ENCODE measurements at regions not wholly inside any gene's neighbourhood (a gene's known extent, or its start where the extent isn't known, plus 50 kb on each side); places are given as distances from the start of the nearest gene placed in this dataset.
"Not testable (repeated sequence)": the region's sequence is repeated elsewhere in the genome, so short reads cannot be mapped to it uniquely, and the experiment has no call there.

GRCh38 chr20:19901226-19901625 lies 115.9 kb upstream of the NAA20 start:
- DNase-seq = no peak

- DNase-seq = no peak
Observed at GRCh38 chr20:19903168-19903811, 113.9 kb upstream of the NAA20 start.

GRCh38 chr20:19907326-19908056 lies 109.7 kb upstream of the NAA20 start:
- DNase-seq = no peak

GRCh38 chr20:19908576-19908975 lies 108.6 kb upstream of the NAA20 start:
- DNase-seq = no peak

- DNase-seq = no peak
Observed at GRCh38 chr20:19909725-19910124, 107.4 kb upstream of the NAA20 start.

- no peak for DNase-seq
Observed at GRCh38 chr20:19911810-19912382, 105.3 kb upstream of the NAA20 start.

- no peak for DNase-seq
Observed at GRCh38 chr20:19913349-19913748, 103.8 kb upstream of the NAA20 start.

GRCh38 chr20:19913927-19914614 lies 103.1 kb upstream of the NAA20 start:
- DNase-seq = peak; percentile 54

GRCh38 chr20:19915111-19915798 lies 101.9 kb upstream of the NAA20 start:
- DNase-seq = peak; percentile 18

- no peak for DNase-seq
Observed at GRCh38 chr20:19916531-19917485, 100.4 kb upstream of the NAA20 start.

GRCh38 chr20:19918965-19919329 lies 98.2 kb upstream of the NAA20 start:
- peak; percentile 28 for DNase-seq

GRCh38 chr20:19920381-19921138 lies 96.6 kb upstream of the NAA20 start:
- no peak for DNase-seq

- DNase-seq = peak; percentile 18
Observed at GRCh38 chr20:19921284-19921793, 95.8 kb upstream of the NAA20 start.

- DNase-seq = not testable (repeated sequence)
Observed at GRCh38 chr20:19921829-19922228, 95.3 kb upstream of the NAA20 start.

GRCh38 chr20:19922716-19923115 lies 94.4 kb upstream of the NAA20 start:
- no peak for DNase-seq

GRCh38 chr20:19923762-19924161 lies 93.4 kb upstream of the NAA20 start:
- DNase-seq = no peak

GRCh38 chr20:19924255-19924654 lies 92.9 kb upstream of the NAA20 start:
- DNase-seq = no peak

- DNase-seq = no peak
Observed at GRCh38 chr20:19926591-19926990, 90.6 kb upstream of the NAA20 start.

GRCh38 chr20:19928328-19929011 lies 88.7 kb upstream of the NAA20 start:
- no peak for DNase-seq

- DNase-seq = no peak
Observed at GRCh38 chr20:19929012-19929360, 88.2 kb upstream of the NAA20 start.
